GM20000 (cell line): ENCODE measurements at regions not wholly inside any gene's neighbourhood (a gene's known extent, or its start where the extent isn't known, plus 50 kb on each side); places are given as distances from the start of the nearest gene placed in this dataset.

Experiments used
- DNase-seq: peaks from one replicate; pipeline ENCODE4 v3.0.0; 2012; ENCODE audit warnings: low spot score
- CTCF ChIP-seq: IDR thresholded peaks from 2 replicates; pipeline ENCODE4 v1.5.1; 2012; ENCODE audit warnings: mild to moderate bottlenecking, control low read depth; ENCODE audit errors: extremely low read depth, missing control alignments

GRCh38 chr7:35370687-35371086, 116.8 kb upstream of the TBX20 start:
- no peak for DNase-seq
- TF ChIP-seq CTCF: no peak

- no peak for DNase-seq
- TF ChIP-seq CTCF: no peak
Measured at GRCh38 chr7:35366167-35367155, 112.6 kb upstream of the TBX20 start.

- no peak for TF ChIP-seq CTCF
Measured at GRCh38 chr7:35365523-35365922, 111.6 kb upstream of the TBX20 start.

GRCh38 chr7:35362341-35362740, 108.4 kb upstream of the TBX20 start:
- TF ChIP-seq CTCF: no peak
- DNase-seq: no peak

More at GRCh38 chr7:35365523-35365922, 111.6 kb upstream of the TBX20 start:
- DNase-seq: no peak

- TF ChIP-seq CTCF: no peak
Measured at GRCh38 chr7:35359423-35359822, 105.5 kb upstream of the TBX20 start.

GRCh38 chr7:35356495-35356894, 102.6 kb upstream of the TBX20 start:
- TF ChIP-seq CTCF: no peak
- no peak for DNase-seq

More at GRCh38 chr7:35359423-35359822, 105.5 kb upstream of the TBX20 start:
- DNase-seq: no peak

GRCh38 chr7:35355911-35356310, 102.0 kb upstream of the TBX20 start:
- no peak for DNase-seq
- no peak for TF ChIP-seq CTCF
